22Rv1 (cell line): ENCODE measurements at regions not wholly inside any gene's neighbourhood (a gene's known extent, or its start where the extent isn't known, plus 50 kb on each side); places are given as distances from the start of the nearest gene placed in this dataset.

Experiments
- CTCF ChIP-seq: fragments of 450-650 bp; IDR thresholded peaks from 2 replicates; pipeline ENCODE4 v1.5.1; 2017; ENCODE audit warnings: mild to moderate bottlenecking
- ZFX ChIP-seq: fragments of 450-650 bp; IDR thresholded peaks from 2 replicates; pipeline ENCODE4 v1.6.1; 2017; ENCODE audit warnings: antibody characterized with exemption, borderline replicate concordance

- TF ChIP-seq CTCF (no peak), ZFX (no peak)
Measured at GRCh38 chr11:134846328-134847082, 434.5 kb upstream of the B3GAT1 start.
